H9 (cell line): ENCODE measurements at regions not wholly inside any gene's neighbourhood (a gene's known extent, or its start where the extent isn't known, plus 50 kb on each side); places are given as distances from the start of the nearest gene placed in this dataset.

Experiments
- DNase-seq: peaks from one replicate; pipeline ENCODE4 v3.0.0-alpha.2; 2017
- H2AFZ ChIP-seq: one replicate; pipeline ENCODE4 v1.6.1; 2013; ENCODE audit warnings: mild to moderate bottlenecking, low read length, control low read depth, moderate library complexity
- H2AK5ac ChIP-seq: 2 replicates; pipeline ENCODE4 v1.6.1; 2013; ENCODE audit warnings: low read length, control low read depth, mixed read lengths; ENCODE audit not compliant: insufficient read length
- H2BK120ac ChIP-seq: one replicate; pipeline ENCODE4 v1.6.1; 2013; ENCODE audit warnings: low read depth, mild to moderate bottlenecking, low read length, control low read depth, inconsistent platforms; ENCODE audit not compliant: poor library complexity, severe bottlenecking
- H2BK12ac ChIP-seq: 2 replicates; pipeline ENCODE4 v1.6.1; 2013; ENCODE audit warnings: low read length, control low read depth, mixed read lengths, low read depth; ENCODE audit not compliant: insufficient read length
- H2BK15ac ChIP-seq: 2 replicates; pipeline ENCODE4 v1.6.1; 2013; ENCODE audit warnings: low read depth, low read length, control low read depth
- H2BK20ac ChIP-seq: one replicate; pipeline ENCODE4 v1.6.1; 2013; ENCODE audit warnings: low read depth, mild to moderate bottlenecking, low read length, control low read depth, inconsistent platforms; ENCODE audit not compliant: poor library complexity, severe bottlenecking
- H2BK5ac ChIP-seq: 2 replicates; pipeline ENCODE4 v1.6.1; 2013; ENCODE audit warnings: low read length, control low read depth, mixed read lengths; ENCODE audit not compliant: insufficient read length
- H3K14ac ChIP-seq: 2 replicates; pipeline ENCODE4 v1.6.1; 2013; ENCODE audit warnings: low read length, control low read depth; ENCODE audit not compliant: insufficient read depth
- H3K18ac ChIP-seq: 2 replicates; pipeline ENCODE4 v1.6.1; 2013; ENCODE audit warnings: low read depth, mild to moderate bottlenecking, mixed read lengths, low read length, control low read depth; ENCODE audit not compliant: insufficient read length
- H3K23ac ChIP-seq: 2 replicates; pipeline ENCODE4 v1.6.1; 2013; ENCODE audit warnings: low read length, control low read depth, mixed read lengths, low read depth; ENCODE audit not compliant: insufficient read length
- H3K23me2 ChIP-seq: 2 replicates; pipeline ENCODE4 v1.6.1; 2013; ENCODE audit warnings: low read depth, mild to moderate bottlenecking, mixed read lengths, low read length, control low read depth; ENCODE audit not compliant: insufficient read length, poor library complexity, severe bottlenecking
- H3K27ac ChIP-seq: 2 replicates; pipeline ENCODE4 v1.5.1; 2013; ENCODE audit warnings: low read length, control low read depth, mixed read lengths, low read depth; ENCODE audit not compliant: insufficient read length
- H3K27me3 ChIP-seq: 2 replicates; pipeline ENCODE4 v1.6.1; 2013; ENCODE audit warnings: low read length, control low read depth, inconsistent platforms; ENCODE audit not compliant: insufficient read depth
- H3K4ac ChIP-seq: 2 replicates; pipeline ENCODE4 v1.6.1; 2013; ENCODE audit warnings: low read depth, mild to moderate bottlenecking, control low read depth, inconsistent platforms, low read length, moderate library complexity
- H3K4me1 ChIP-seq: 2 replicates; pipeline ENCODE4 v1.6.1; 2013; ENCODE audit warnings: low read length, control low read depth, inconsistent platforms; ENCODE audit not compliant: insufficient read depth
- H3K4me2 ChIP-seq: 2 replicates; pipeline ENCODE4 v1.6.1; 2013; ENCODE audit warnings: low read length, control low read depth, mixed read lengths; ENCODE audit not compliant: insufficient read length, insufficient read depth
- H3K56ac ChIP-seq: 2 replicates; pipeline ENCODE4 v1.6.1; 2013; ENCODE audit warnings: low read depth, mild to moderate bottlenecking, mixed read lengths, low read length, control low read depth; ENCODE audit not compliant: insufficient read length
- H3K79me1 ChIP-seq: 2 replicates; pipeline ENCODE4 v1.6.1; 2013; ENCODE audit warnings: low read depth, mild to moderate bottlenecking, moderate library complexity, low read length, control low read depth, inconsistent platforms; ENCODE audit not compliant: insufficient read depth, poor library complexity, severe bottlenecking
- H3K79me2 ChIP-seq: 2 replicates; pipeline ENCODE4 v1.6.1; 2013; ENCODE audit warnings: low read length, control low read depth, inconsistent platforms; ENCODE audit not compliant: insufficient read depth
- H3K9ac ChIP-seq: 2 replicates; pipeline ENCODE4 v1.6.1; 2013; ENCODE audit warnings: low read length, control low read depth, mixed read lengths; ENCODE audit not compliant: insufficient read length; ENCODE audit errors: extremely low read depth
- H3K9me3 ChIP-seq: one replicate; pipeline ENCODE4 v1.6.1; 2013; ENCODE audit warnings: low read depth, low read length, inconsistent platforms; ENCODE audit not compliant: control insufficient read depth
- H3T11ph ChIP-seq: one replicate; pipeline ENCODE4 v1.6.1; 2013; ENCODE audit warnings: mild to moderate bottlenecking, low read length, control low read depth, inconsistent platforms
- H4K20me1 ChIP-seq: one replicate; pipeline ENCODE4 v1.6.1; 2013; ENCODE audit not compliant: control insufficient read depth, insufficient read length, insufficient read depth
- H4K5ac ChIP-seq: 2 replicates; pipeline ENCODE4 v1.6.1; 2013; ENCODE audit warnings: low read depth, mild to moderate bottlenecking, mixed read lengths, low read length, control low read depth; ENCODE audit not compliant: insufficient read length
- H4K8ac ChIP-seq: replicated peaks from 2 replicates; pipeline ENCODE4 v1.6.1; 2013; ENCODE audit warnings: low read length, control low read depth, mixed read lengths, low read depth; ENCODE audit not compliant: insufficient read length
- H4K91ac ChIP-seq: 2 replicates; pipeline ENCODE4 v1.6.1; 2013; ENCODE audit warnings: low read depth, mild to moderate bottlenecking, moderate library complexity, mixed read lengths, low read length, control low read depth; ENCODE audit not compliant: insufficient read length
- H3K27ac Mint-ChIP-seq, 3 experiments: 2 replicates in 2 of 3; 3 replicates in 1 of 3; pipeline ENCODE4 v1.8.0; 2020 to 2021; ENCODE audit warnings: mixed read lengths in 3 of 3, mild to moderate bottlenecking in 1 of 3, moderate library complexity in 1 of 3
- H3K27me3 Mint-ChIP-seq: 2 replicates; pipeline ENCODE4 v1.8.0; 2021; ENCODE audit warnings: low read depth, mild to moderate bottlenecking, moderate library complexity, mixed read lengths
- H3K36me3 Mint-ChIP-seq, 3 experiments: 2 replicates in 2 of 3; 3 replicates in 1 of 3; pipeline ENCODE4 v1.8.0; 2020 to 2021; ENCODE audit warnings: low read depth in 3 of 3, mixed read lengths in 3 of 3; ENCODE audit not compliant: insufficient read depth in 1 of 3
- H3K4me1 Mint-ChIP-seq, 2 experiments: 2 replicates each; pipeline ENCODE4 v1.8.0; 2020; ENCODE audit warnings: mixed read lengths in 2 of 2
- H3K4me3 Mint-ChIP-seq, 2 experiments: 2 replicates in 1 of 2; 3 replicates in 1 of 2; pipeline ENCODE4 v1.8.0; 2020 to 2021; ENCODE audit warnings: mild to moderate bottlenecking in 2 of 2, mixed read lengths in 2 of 2, moderate library complexity in 1 of 2
- H3K9me3 Mint-ChIP-seq, 2 experiments: 2 replicates in 1 of 2; 3 replicates in 1 of 2; pipeline ENCODE4 v1.8.0; 2020; ENCODE audit warnings: mild to moderate bottlenecking in 2 of 2, mixed read lengths in 2 of 2, moderate library complexity in 1 of 2
- WGBS: extraction: QIAGEN DNeasy Blood & Tissue Kit; methylation state at CpG from one replicate; pipeline ENCODE4 v1.1.7; 2013; ENCODE audit warnings: missing lambda C conversion rate, low lambda C conversion rate, mixed read lengths; ENCODE audit not compliant: insufficient read length; ENCODE audit errors: extremely low coverage; 5-methylcytosine and 5-hydroxymethylcytosine counted together
- TF ChIP-seq, protein P1 (sequence below): fragments of 200-600 bp; sonication (generic); conservative IDR thresholded peaks from 3 replicates; pipeline ENCODE4 v1.8.0; 2021; ENCODE audit warnings: antibody characterized with exemption, mild to moderate bottlenecking

- no peaks in the 10 kb centered on the region for H4K20me1 ChIP-seq
- no peaks in the 10 kb centered on the region for H3K79me2 ChIP-seq
- no peak overlapping the region for H2BK15ac ChIP-seq
- Mint-ChIP-seq H3K4me3 (no peak overlapping the region), H3K27ac (peak overlapping the region in 1 of 3 experiments; percentile 27; a peak in 2 of 7 replicates), H3K36me3 (no peaks in the 10 kb centered on the region), H3K9me3 (no peaks in the 10 kb centered on the region), H3K4me1 (peaks cover 12 to 13% of the 10 kb centered on the region in 2 experiments), H3K27me3 (peaks cover 5% of the 10 kb centered on the region)
- H4K91ac ChIP-seq = no peak overlapping the region
- H3K4me2 ChIP-seq = no peak overlapping the region
- no peak overlapping the region for H3K27ac ChIP-seq
- no peak overlapping the region for H3K4ac ChIP-seq
- no CpG with 5 or more reads among the region's 4 CpGs for WGBS
- no peak overlapping the region for H3K9ac ChIP-seq
- H3K9me3 ChIP-seq = no peaks in the 10 kb centered on the region
- H4K8ac ChIP-seq = no peak overlapping the region
- H3K14ac ChIP-seq = no peak overlapping the region
- TF ChIP-seq, protein P1, sequence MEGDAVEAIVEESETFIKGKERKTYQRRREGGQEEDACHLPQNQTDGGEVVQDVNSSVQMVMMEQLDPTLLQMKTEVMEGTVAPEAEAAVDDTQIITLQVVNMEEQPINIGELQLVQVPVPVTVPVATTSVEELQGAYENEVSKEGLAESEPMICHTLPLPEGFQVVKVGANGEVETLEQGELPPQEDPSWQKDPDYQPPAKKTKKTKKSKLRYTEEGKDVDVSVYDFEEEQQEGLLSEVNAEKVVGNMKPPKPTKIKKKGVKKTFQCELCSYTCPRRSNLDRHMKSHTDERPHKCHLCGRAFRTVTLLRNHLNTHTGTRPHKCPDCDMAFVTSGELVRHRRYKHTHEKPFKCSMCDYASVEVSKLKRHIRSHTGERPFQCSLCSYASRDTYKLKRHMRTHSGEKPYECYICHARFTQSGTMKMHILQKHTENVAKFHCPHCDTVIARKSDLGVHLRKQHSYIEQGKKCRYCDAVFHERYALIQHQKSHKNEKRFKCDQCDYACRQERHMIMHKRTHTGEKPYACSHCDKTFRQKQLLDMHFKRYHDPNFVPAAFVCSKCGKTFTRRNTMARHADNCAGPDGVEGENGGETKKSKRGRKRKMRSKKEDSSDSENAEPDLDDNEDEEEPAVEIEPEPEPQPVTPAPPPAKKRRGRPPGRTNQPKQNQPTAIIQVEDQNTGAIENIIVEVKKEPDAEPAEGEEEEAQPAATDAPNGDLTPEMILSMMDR = no peak
- no peak overlapping the region for H3K18ac ChIP-seq
- H3K56ac ChIP-seq = no peak overlapping the region
- no peaks in the 10 kb centered on the region for H3K23me2 ChIP-seq
- no peaks in the 10 kb centered on the region for H3K4me1 ChIP-seq
- H2BK5ac ChIP-seq = no peak overlapping the region
- H2BK120ac ChIP-seq = no peak overlapping the region
- no peak overlapping the region for H2AFZ ChIP-seq
- no peak overlapping the region for H3K23ac ChIP-seq
- H3K79me1 ChIP-seq = no peaks in the 10 kb centered on the region
- H2BK20ac ChIP-seq = no peak overlapping the region
- no peak overlapping the region for H4K5ac ChIP-seq
- DNase-seq = no peak
- H2BK12ac ChIP-seq = no peak overlapping the region
- H2AK5ac ChIP-seq = no peak overlapping the region
- no peak overlapping the region for H3T11ph ChIP-seq
- no peaks in the 10 kb centered on the region for H3K27me3 ChIP-seq
Observed at GRCh38 chr2:216781709-216782108, 78.2 kb downstream of the TNP1 start.
